ENCODE measurements at regions not wholly inside any gene's neighbourhood (a gene's known extent, or its start where the extent isn't known, plus 50 kb on each side); places are given as distances from the start of the nearest gene placed in this dataset.

DNA sequence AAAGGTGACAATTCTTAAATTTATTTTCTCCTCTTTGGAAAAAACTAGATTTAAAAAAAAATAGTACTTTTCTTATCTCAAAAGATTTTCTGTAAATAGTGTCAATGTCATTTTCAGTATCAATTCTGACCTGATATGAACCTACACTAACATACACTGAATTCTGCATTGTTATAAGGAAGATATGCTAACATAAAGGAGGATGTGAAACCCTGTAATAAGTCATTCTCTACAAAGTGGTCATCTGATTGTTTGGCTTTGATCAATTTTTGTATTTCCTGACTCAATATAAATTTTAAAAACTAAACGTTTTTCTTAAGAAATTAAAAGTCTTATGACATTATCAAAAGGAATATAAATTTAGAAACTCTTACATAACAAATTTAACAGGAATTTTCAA, 233.6 kb upstream of the EDIL3 start:
- TF ChIP-seq, protein P1, sequence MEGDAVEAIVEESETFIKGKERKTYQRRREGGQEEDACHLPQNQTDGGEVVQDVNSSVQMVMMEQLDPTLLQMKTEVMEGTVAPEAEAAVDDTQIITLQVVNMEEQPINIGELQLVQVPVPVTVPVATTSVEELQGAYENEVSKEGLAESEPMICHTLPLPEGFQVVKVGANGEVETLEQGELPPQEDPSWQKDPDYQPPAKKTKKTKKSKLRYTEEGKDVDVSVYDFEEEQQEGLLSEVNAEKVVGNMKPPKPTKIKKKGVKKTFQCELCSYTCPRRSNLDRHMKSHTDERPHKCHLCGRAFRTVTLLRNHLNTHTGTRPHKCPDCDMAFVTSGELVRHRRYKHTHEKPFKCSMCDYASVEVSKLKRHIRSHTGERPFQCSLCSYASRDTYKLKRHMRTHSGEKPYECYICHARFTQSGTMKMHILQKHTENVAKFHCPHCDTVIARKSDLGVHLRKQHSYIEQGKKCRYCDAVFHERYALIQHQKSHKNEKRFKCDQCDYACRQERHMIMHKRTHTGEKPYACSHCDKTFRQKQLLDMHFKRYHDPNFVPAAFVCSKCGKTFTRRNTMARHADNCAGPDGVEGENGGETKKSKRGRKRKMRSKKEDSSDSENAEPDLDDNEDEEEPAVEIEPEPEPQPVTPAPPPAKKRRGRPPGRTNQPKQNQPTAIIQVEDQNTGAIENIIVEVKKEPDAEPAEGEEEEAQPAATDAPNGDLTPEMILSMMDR (IDR thresholded peaks at IDR 0.05; ENCODE audit: poor library complexity): no peak
- TF ChIP-seq EZH2 (IDR thresholded peaks at IDR 0.05; ENCODE audit: borderline replicate concordance): no peak
- no peak for TF ChIP-seq EZH2phosphoT487 (IDR thresholded peaks at IDR 0.05; ENCODE audit: low read depth, severe bottlenecking, unreplicated experiment)

Data from hepatocyte (in vitro differentiated cells).